CD4-positive, alpha-beta T cell treated with Interleukin-4 for 1 hour (primary cell): ENCODE measurements at regions not wholly inside any gene's neighbourhood (a gene's known extent, or its start where the extent isn't known, plus 50 kb on each side); places are given as distances from the start of the nearest gene placed in this dataset.
"Not testable (repeated sequence)": the region's sequence is repeated elsewhere in the genome, so short reads cannot be mapped to it uniquely, and the experiment has no call there.

Source experiments
- DNase-seq, 2 donors: peaks; one replicate each; pipeline ENCODE4 v3.0.0-alpha.2; 2020 to 2022

DNA sequence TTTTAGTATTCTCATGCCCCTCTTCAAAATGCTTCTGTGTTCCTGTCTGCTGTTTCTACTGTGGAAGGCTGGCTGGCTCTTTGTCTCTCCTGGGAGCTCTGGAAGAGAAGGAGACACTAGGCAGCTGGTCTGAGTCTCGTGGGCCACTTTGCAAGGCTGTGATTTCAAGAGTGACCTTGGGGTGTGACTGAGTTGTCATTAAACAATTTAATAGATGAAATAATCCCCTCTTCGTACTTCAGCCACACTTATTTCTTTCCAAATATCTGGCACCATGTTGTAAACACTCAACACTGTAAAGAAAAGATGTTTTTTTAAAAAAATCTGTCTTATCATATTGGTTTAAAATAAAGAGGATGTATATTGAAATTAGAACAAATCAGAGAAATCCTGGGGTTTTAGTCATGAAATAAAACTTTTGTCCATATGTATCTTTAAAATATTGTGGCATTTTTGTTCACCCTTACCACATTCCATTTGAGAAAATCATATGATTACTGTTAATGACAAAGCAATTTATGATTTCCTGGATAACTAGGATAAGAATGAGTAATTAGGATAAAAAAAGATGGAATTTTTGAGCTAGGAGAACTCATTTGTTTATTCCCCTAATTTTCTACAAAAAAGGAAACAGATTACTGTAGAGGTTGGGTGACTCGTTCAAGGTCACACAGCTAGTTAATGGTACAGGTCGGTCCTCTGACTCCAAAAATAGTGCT lies 200.8 kb downstream of the MAT2B start:
- no peak for DNase-seq

DNA sequence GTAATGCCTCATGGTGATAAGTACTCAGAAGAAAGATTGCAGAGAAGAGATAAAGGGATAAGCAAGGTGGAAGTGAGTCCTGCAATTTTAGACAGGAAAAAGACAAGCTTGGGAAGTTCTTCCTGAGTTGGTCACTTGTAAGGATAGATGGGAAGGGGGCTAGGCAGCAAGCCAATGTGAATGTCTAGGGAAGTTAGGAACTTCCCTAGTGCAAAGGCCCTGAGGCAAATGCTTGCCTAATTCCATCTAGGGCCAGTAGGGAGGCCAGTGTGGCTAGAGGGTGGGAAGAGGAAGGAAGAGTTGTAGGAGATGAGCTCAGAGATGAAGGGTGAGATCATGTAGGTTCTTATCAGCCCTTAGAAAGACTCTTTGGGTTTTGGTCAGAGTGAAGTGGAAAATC lies 206.6 kb downstream of the MAT2B start:
- DNase-seq, result no peak

DNA sequence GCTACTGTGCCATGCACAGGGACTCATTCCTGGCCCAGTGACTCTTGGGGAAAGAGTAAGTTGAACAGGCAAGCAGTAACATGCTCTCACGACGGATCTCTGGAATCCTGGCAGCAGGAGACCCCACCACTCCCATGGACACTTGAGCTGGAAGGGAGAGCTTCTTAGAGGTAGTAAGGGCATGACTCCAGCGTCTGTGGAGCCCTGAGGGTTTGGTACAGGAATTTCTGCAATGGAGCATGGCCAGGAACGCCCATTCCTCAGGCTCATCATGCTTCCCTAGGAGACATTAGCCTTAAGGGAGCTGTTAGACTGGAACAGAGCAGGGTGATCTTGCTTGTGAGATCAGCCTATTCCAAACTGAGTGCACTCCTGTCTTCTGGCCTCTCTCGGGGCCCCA lies 212.9 kb downstream of the MAT2B start:
- no peak for DNase-seq

DNA sequence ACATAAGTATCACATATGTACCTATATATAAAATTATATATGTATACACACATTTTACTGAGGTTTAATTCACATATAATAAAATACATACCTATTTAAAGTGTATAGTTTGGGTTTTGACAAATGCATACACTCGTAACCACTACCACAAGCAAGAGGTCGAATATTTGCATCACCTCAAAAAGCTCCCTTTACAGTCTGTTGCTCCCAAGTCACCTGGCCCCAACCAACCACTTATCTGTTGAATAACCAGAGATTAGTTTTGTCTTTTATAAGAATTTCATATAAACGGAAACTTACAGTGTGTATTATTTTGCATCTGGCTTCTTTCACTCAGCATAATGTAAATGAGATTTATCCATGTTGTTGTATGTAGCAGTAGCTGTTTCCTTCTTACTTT lies 218.9 kb downstream of the MAT2B start:
- DNase-seq, result no peak

DNA sequence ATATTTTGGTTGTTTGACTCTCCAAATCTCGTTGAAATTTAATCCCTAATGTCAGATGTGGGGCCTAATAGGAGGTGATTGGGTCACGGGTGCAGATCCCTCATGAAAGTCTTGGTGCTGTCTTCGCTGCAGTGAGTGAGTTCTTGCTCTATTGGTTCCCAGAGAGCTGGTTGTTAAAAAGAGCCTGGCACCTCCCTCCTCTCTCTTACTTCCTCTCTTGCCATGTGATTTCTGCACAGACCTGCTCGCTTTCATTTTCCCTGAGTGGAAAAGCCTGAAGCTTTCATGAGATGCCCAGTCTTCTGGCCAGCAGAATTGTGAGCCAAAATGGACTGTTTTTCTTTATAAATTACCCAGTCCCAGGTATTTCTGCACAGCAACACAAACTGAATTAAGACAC lies 221.6 kb downstream of the MAT2B start:
- peak in 1 of 2 donors; percentile 12 for DNase-seq

DNA sequence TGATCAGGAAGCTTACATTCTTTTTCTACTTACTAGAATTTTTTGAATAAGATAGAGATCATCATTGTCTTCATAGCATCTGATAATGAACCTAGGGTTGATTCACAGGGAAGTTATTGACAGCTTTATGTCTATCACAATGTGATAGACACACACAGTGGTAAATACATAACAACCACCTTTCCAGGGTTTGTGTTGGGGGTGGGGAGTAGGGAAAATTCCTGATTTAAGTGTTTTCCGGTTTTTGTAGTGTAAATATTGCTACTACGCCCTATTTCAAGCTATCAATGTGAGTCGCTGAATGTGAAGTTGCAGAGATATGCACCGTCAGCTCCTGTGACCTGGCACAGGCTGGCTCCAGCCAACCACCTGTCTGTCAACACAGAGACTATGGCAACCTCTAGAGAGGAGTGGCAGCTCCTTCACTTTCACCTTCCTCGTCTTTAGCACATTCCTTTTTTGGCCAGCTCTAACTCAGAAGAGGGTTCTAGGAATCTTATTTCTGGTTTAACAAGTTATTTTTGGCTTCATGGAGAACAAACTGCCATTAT lies 224.9 kb downstream of the MAT2B start:
- DNase-seq, result no peak

DNA sequence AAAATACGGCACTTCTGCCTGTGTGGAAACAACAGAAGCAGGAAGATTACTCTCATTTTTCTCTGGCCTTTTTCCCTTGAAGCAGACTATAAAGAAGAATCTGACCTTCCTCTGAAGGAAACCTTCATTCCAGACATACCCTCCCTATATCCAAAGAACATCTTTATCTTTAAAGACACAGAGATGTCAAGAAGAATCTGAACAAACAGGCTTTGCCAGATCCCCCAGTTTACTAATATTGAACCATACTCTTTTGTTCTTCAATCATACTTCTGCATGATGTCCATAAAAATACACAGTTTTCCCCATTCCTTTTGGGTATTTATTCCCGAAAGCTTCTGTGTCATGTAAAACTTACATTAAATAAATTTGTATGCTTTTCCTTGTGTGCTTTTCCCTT lies 225.8 kb downstream of the MAT2B start:
- DNase-seq, result no peak

DNA sequence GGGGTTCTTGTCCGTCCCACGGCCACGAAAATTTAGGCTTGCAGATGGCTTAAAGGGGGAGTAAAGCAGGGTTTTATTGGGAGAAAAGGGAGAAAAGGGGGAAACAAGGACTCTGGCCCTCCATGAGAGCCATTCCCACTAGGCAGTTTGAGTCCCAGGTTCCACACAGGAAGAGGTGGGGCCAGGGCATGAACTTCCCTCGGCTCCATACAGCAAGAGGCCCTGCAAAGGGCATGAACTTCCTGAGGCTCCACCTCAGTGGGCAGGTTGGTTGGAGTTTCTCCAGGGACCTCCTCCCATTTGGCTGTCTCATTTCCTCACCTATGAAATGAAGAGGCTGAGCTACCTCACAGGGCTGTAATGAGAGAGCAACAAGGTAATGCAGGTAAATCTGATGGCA lies 229.7 kb downstream of the MAT2B start:
- DNase-seq, result no peak

DNA sequence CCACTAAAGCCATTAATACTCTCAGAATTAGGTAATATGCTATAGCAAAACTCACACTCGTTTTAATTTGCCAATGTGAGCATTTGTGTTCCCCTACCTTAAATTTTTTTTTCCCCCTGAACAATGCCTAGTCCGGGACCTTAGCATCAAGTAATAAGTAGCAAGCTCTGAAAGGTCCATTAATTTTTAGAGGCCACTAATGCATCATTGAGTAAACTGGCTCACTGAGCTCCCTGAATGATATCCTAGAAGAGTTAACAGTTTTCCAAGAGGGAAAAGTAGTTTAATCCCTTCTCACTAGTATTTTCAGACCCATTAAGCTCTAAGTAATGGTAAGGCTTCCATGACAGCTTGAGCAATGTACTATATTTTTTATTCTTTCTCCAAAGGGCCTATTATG lies 242.2 kb downstream of the MAT2B start:
- DNase-seq, result no peak

DNA sequence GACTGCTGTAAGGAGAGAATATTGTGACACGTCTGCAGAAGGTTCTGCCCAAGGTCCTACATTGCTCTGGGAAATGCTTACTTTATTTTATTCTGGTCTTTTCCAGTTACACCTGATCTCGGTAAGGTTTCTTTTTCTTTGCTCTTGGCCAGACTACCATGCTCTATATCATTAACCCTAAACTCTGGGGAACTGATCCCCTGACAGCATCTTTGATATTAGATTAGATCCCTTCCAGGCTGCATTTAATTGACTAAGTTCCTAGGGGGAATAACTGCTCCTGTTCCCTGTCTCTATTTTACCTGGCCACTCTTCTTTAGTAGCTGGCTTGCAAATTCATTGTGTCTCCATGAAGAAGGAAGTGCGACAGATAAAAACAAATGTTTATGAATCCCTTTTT lies 243.5 kb downstream of the MAT2B start:
- no peak for DNase-seq

DNA sequence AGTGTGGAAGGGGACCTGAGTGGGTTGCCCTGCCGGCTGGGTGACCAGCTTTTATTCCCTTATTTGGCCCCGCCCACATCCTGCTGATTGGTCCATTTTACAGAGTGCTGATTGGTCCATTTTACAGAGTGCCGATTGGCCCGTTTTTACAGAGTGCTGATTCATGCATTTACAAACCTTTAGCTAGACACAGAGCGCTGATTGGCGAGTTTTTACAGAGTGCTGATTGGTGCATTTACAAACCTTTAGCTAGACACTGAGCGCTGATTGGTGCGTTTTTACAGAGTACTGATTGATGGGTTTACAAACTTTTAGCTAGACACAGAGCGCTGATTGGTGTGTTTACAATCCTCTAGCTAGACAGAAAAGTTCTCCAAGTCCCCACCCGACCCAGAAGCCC lies 245.0 kb downstream of the MAT2B start:
- not testable (repeated sequence) for DNase-seq

DNA sequence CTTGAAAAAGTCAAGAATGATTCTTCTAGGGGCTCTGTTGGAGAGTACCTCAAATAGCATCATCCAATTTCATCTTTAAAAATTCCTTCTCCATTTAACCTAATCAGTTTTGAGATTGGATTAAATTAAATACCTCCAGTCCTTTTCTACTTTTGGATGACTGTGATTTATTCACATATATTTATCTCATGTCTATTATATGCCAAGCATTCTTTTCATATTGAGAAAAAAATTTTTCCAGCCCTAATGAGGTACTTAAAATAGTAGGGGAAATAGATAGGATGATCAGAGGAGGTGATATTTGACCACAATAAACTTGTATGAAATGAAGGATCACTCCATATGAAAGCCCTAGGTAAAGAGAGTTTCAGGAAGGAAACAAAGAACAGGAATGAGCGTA lies 250.1 kb downstream of the MAT2B start:
- no peak for DNase-seq

DNA sequence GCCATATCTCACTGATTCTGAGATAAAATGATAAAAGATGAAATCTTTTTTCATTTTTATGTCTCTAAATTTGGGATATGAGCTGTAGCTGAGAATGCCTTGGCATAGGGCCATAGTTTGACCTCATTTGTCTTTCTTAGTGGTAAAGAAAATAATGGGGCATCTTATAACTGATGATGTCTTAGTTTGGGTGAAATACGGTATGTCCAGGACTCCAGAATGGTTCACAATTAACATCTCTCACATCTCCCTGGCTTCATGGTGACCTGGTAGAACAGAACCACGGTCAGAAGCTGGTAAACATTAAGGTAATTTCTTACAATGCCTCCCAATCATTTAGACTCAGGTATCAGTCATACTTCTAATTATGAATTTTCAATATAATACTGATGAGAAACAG lies 250.8 kb downstream of the MAT2B start:
- no peak for DNase-seq

DNA sequence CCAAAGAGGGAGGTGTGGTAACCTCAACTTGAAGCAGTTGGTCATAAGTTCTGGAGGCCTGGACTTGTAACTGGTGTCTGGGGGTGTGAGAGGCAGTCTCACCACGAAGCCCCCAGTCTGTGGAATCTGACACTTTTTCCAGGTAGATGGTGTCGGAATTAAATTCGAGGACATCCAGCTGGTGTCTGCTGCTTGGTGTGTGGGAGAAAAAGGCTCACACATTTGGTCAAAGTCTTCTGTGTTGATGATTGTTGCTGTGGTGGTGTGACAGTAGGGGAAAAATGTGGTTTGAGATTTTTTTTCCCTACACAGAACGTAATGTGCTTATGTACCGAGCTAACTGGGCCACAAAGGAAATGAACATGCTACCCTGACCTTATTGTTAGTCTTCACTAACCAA lies 251.9 kb downstream of the MAT2B start:
- peak in 1 of 2 donors; percentile 1 for DNase-seq

DNA sequence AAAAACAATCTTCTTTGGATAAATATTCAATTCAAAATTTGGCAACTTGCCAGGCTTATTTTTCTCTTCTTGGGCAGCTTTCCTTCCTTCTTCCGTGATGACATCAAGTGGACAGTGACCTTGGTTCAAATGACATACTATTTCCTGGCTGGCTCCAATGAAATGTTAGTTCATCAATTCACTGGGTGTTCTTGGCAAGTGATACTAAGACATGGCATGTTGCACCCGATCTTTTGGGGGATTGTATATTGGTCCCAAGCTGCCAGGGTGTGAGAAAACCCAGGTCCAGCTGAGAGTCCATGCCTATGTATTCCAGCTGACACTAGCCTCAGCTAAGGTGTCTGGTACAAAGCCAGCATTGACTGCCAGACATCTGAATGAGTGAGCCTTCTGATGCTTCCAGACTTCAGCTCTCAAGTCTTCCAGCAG lies 252.9 kb downstream of the MAT2B start:
- no peak for DNase-seq

DNA sequence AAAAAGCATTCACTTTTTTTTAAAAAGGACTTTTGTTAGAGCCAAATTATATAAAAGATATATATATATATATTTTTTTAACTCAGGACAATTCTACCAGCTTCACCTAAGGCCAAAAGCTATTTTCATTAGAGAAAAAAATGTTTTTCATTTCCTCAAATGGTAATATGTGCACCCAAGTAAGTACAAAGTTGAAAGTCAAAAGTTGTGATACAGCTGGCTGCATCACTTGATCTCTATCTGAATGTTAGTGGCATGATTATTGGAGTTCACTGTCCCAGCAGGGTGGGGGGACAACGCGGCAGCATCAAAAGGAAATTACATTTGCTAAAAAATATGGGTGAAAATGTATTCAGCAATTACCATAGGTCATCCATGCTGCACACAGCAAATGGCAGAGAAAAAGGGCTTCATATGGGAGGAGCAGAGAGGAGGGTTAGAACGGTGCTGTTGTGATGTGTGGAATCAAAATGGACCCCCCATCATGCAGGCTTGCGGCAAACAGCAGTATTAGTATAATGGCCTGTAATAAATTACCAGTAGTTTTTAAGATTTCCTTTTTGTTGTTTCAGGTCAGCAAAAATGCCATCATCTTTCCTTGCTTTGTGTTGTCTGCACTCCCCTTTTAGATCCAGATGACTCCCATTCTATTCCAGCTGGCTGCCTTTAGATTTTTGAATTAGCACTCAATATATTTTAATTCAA lies 253.7 kb downstream of the MAT2B start:
- no peak for DNase-seq

DNA sequence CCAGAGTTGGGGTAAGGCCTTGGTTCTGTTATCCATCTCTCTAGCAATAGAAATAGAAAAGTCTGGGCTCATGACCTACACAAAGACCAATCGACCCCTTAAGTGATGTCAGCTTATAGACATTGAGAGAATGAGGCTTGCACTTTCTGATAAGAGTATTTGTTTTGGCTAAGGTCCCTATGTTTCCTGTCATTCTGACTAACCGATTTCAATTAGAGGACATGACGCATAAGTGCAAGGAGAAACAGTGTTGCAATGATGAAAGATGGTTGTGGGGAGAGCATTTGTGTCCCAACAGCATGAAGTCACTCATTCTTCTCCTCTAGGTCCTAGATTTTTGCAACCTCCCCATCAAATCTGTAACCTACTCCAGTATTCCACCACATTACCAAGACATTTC lies 255.1 kb downstream of the MAT2B start:
- DNase-seq, result no peak

DNA sequence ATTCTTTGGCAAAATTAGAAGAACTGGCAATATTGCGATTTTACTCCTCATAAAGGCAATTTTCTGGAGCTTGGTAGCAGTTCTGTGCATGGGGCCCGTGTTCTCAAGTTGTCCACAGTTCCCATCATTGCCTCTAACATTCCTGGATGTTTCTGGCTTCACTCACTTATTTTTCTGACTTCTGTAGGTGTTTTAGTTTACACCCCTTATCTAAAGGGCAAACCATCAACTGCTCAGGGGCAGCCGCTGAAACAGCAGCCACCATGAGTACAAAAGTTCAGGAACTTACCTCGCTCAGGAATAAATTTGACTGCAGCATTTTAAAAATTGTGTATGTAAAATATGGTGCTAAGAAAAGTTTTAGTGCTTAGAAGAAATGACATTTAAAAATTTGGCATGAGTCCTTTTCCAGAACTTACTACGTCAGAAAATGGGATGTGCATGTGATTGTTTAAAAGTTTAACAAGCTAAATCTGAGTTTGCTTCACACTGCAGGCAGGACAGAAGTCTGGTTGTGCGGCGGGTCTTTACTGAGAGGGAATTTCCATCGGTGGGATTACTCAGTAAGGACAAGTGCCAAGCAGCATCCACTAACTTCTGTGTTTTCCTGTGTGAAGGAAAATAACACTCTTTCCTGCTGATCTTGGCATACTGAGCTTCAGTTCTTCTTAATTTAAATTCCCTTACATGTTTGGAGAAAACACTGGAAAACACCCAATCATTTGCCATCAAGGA lies 261.7 kb downstream of the MAT2B start:
- DNase-seq, result no peak

DNA sequence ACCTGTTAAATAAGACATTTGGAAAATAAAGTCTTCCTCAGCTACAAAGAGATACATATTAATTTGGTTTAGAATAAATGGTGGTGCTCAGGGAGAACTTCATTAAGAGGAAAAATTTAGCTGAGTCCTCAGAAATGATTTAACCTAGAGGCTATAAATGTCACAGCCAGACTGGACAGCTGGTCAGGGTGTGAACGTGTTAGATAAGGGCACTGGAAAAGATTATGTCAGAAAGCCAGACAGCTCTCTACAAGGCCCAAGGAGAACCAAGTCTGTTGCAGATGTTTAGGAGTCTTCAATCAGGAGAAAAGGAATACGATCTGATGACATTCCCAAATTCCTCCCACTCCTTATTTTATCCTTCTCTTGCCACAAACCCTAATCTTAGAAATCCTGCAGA lies 265.2 kb downstream of the MAT2B start:
- DNase-seq, result no peak

DNA sequence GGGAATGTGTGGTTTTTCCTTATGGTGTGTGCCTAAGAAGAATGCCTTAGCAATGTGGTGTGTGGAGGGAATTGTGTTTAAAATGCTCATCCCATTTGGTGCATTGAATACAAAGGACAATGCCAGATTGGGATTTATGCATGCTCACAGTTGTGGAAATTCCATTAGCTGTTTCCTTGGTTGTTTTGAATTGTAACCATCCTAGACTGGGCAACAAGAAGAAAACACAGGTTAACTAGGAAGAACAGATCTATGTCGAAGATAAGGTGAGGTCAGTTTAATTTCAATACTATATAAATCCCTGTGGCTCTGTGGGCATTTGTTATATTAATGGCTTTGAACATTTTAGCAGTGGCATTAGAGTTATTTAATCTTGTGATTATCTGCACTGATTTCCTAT lies 266.8 kb downstream of the MAT2B start:
- DNase-seq, result no peak

DNA sequence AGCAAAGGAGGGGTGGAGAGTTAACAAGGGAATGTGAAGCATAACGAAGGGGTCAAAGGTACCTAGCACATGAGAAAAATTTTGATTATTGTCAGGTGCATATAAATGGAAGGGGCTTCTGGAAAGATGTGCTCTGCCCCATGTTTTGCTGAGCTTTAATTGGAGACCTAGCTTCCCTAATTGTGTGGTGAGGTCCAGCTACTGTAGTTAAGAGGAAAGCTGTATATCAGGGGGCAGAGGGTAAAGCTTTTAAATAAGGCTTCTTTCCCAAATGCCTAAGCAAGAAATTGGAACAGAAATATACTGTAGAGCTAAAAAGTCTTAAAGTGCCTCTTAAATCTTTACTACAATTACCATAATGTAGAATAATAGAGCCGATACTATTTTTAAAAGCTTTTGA lies 267.2 kb downstream of the MAT2B start:
- no peak for DNase-seq

DNA sequence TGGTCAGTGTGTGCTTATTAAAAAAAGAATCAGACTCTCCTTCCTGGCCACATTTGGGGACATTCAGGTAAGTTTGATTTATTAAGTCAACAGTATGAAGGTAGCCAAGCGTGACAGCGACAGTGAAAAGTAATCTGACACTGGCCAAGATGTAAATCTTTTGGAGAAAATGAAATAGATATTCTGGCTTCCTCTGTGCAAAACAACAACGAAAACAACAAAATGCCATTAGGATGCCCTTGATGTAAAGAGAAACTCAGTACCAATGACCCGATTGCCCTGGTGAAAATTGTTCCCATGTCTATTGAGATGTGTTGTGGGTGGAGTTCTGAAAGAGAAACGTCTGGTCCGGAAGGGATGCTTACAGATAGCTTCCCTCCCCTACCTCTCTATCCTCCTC lies 267.8 kb downstream of the MAT2B start:
- DNase-seq, result no peak

DNA sequence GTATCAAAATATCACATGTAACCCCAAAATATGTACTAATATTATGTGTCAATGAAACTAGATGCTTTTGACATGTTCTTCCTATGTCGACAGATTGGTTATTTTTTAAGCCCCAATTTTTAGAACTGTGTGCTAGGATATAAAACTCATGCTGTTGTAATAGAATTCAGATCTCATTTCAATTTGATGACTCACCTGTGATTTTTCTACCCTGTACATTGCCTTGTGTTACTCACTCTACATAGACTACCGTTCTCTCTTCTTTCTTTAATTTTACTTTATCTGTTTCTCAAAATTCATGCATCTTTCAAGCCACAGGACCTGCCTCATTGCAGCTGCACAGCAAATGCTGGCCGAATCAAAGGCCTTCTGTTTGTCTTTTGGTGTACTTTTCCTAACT lies 284.5 kb downstream of the MAT2B start:
- DNase-seq, result no peak

DNA sequence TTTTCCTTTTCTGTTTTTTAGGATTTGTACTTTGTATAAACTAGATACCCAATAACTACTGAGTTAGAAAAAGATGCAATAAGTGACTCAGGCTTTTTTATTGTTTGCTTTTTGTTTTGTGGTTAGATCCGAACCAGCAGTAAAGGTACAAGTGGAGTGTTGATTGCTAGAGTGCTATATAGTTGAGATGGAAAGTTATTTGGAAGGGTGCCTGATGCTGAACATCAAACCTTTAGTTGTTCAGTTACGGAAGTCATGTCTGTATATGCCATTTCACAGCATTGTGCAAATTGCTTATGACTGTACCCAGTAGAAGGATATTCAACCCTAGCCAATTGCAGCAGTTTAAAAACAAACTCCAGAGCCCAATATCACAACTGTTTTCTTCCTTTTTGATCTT lies 285.1 kb downstream of the MAT2B start:
- no peak for DNase-seq
